Lower leg skin (tissue), 3 donors: ENCODE measurements at regions not wholly inside any gene's neighbourhood (a gene's known extent, or its start where the extent isn't known, plus 50 kb on each side); places are given as distances from the start of the nearest gene placed in this dataset.
"Not testable (repeated sequence)": the region's sequence is repeated elsewhere in the genome, so short reads cannot be mapped to it uniquely, and the experiment has no call there.

ENCODE experiments used
- POLR2A ChIP-seq, 2 donors: fragments of 450-650 bp; IDR thresholded peaks; one replicate each; pipeline ENCODE4 v1.6.1; 2016 to 2017; ENCODE audit warnings: antibody characterized with exemption in 2 of 2, mild to moderate bottlenecking in 1 of 2, moderate library complexity in 1 of 2
- TF ChIP-seq, protein P1 (sequence below), 3 donors: fragments of 450-650 bp; IDR thresholded peaks; one replicate each; pipeline ENCODE4 v1.5.1; 2016; ENCODE audit warnings: antibody characterized with exemption in 3 of 3, mild to moderate bottlenecking in 3 of 3, moderate library complexity in 2 of 3

DNA sequence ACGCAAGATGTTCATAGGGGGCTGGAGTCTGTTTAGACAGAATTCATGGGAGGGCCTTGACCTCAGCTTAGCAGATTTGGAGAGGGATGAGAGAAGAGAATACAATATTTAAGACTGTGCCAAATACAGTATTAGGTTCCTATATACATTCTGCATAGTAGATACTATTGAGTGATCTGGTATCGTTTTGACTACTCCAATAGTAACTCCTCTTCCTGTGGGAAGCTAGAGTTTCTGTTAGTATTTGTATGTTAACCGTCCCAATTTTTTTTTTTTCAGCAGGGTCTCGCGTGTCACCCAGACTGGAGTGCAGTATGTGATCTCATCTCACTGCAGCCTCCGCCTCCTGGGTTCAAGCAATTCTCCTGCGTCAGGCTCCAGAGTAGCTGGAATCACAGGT is 65.2 kb upstream of the FAM153A start:
- TF ChIP-seq, protein P1, sequence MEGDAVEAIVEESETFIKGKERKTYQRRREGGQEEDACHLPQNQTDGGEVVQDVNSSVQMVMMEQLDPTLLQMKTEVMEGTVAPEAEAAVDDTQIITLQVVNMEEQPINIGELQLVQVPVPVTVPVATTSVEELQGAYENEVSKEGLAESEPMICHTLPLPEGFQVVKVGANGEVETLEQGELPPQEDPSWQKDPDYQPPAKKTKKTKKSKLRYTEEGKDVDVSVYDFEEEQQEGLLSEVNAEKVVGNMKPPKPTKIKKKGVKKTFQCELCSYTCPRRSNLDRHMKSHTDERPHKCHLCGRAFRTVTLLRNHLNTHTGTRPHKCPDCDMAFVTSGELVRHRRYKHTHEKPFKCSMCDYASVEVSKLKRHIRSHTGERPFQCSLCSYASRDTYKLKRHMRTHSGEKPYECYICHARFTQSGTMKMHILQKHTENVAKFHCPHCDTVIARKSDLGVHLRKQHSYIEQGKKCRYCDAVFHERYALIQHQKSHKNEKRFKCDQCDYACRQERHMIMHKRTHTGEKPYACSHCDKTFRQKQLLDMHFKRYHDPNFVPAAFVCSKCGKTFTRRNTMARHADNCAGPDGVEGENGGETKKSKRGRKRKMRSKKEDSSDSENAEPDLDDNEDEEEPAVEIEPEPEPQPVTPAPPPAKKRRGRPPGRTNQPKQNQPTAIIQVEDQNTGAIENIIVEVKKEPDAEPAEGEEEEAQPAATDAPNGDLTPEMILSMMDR (IDR thresholded peaks at IDR 0.05) = not testable (repeated sequence)
- not testable (repeated sequence) for TF ChIP-seq POLR2A (IDR thresholded peaks at IDR 0.05)
